CD8-positive, alpha-beta memory T cell (primary cell): ENCODE measurements at regions not wholly inside any gene's neighbourhood (a gene's known extent, or its start where the extent isn't known, plus 50 kb on each side); places are given as distances from the start of the nearest gene placed in this dataset.

ENCODE experiments used
- CTCF ChIA-PET: fragments of 350-600 bp; sonication (Branson Sonifier 250); formaldehyde crosslinking; loops from one replicate; lab custom pipeline; 2021; ENCODE audit warnings: antibody characterized with exemption; lab: Charles Lee
- POLR2A ChIA-PET: fragments of 350-600 bp; sonication (Branson Sonifier 250); formaldehyde crosslinking; loops from one replicate; lab custom pipeline; 2021; ENCODE audit warnings: antibody characterized with exemption; lab: Charles Lee
- DNase-seq, 5 donors: peaks; one replicate each; pipeline versions ENCODE4 v3.0.0 to v3.0.0-alpha.2; 2020 to 2022; ENCODE audit warnings: mixed read lengths in 1 of 5
- H3K27ac ChIP-seq: one replicate; pipeline ENCODE4 v1.7.0; 2013; ENCODE audit warnings: low read depth, mild to moderate bottlenecking, low read length, moderate library complexity
- H3K27me3 ChIP-seq: 2 replicates; pipeline ENCODE4 v1.7.0; 2013; ENCODE audit warnings: low read length, mild to moderate bottlenecking; ENCODE audit not compliant: insufficient read depth, poor library complexity, severe bottlenecking
- H3K36me3 ChIP-seq: 2 replicates; pipeline ENCODE4 v1.7.0; 2013; ENCODE audit warnings: mild to moderate bottlenecking, low read length, moderate library complexity; ENCODE audit not compliant: insufficient read depth
- H3K4me1 ChIP-seq: 2 replicates; pipeline ENCODE4 v1.7.0; 2013; ENCODE audit warnings: mild to moderate bottlenecking, low read length, moderate library complexity; ENCODE audit not compliant: insufficient read depth
- H3K4me3 ChIP-seq: 2 replicates; pipeline ENCODE4 v1.7.0; 2013; ENCODE audit warnings: mild to moderate bottlenecking, low read length
- H3K9me3 ChIP-seq: 2 replicates; pipeline ENCODE4 v1.7.0; 2013; ENCODE audit warnings: mild to moderate bottlenecking, low read length
- H3K27ac Mint-ChIP-seq, 8 donors: one replicate each; pipeline ENCODE4 v1.8.0; 2020 to 2021; ENCODE audit warnings: mixed read lengths in 8 of 8, mild to moderate bottlenecking in 6 of 8, inconsistent platforms in 3 of 8, moderate library complexity in 3 of 8
- H3K27me3 Mint-ChIP-seq, 2 donors: one replicate each; pipeline ENCODE4 v1.8.0; 2020 to 2021; ENCODE audit warnings: mixed read lengths in 2 of 2, mild to moderate bottlenecking in 1 of 2, moderate library complexity in 1 of 2
- H3K36me3 Mint-ChIP-seq, 3 donors: one replicate each; pipeline ENCODE4 v1.8.0; 2020 to 2021; ENCODE audit warnings: mixed read lengths in 3 of 3, inconsistent platforms in 1 of 3, mild to moderate bottlenecking in 1 of 3
- H3K4me1 Mint-ChIP-seq, 3 donors: one replicate each; pipeline ENCODE4 v1.8.0; 2020 to 2021; ENCODE audit warnings: mixed read lengths in 3 of 3, inconsistent platforms in 1 of 3, mild to moderate bottlenecking in 1 of 3
- H3K4me3 Mint-ChIP-seq, 7 donors: one replicate each; pipeline ENCODE4 v1.8.0; 2020 to 2021; ENCODE audit warnings: mixed read lengths in 7 of 7, mild to moderate bottlenecking in 6 of 7, moderate library complexity in 4 of 7, inconsistent platforms in 2 of 7
- H3K9me3 Mint-ChIP-seq, 5 donors: one replicate each; pipeline ENCODE4 v1.8.0; 2020 to 2022; ENCODE audit warnings: mixed read lengths in 5 of 5, mild to moderate bottlenecking in 3 of 5, moderate library complexity in 2 of 5, inconsistent platforms in 1 of 5

DNA sequence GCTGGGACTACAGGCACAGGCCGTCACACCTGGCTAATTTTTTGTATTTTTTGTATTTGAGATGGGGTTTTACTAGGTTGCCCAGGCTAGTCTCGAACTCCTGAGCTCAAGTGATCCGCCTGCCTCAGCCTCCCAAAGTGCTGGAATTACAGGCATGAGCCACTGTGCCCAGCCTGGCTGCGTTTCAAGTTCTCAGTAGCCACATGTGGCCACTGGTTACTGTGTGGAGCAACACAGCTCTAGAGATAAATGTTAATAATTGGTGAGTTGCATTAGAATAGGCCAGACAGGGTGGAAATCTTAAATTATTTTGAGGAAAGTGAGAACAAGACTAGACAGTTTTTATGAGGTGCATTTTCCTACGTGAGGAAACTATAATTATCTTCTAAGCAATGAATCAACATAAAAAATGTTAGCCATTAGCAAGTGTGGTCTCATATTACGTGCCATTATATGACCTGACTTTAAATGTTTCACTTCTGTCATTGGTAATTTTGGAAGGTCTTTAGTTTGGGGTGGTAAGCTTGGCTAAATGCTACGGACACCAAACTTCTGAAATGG lies 129.6 kb downstream of the PLEKHG1 start:
- peaks cover 0 to 10% (median 2%) of the 10 kb centered on the region in 3 donors for H3K36me3 Mint-ChIP-seq
- ChIA-PET CTCF (no interaction called here), POLR2A (no interaction called here)
- H3K4me3 ChIP-seq: no peak overlapping the region
- no peak overlapping the region for H3K27ac Mint-ChIP-seq
- no peak for DNase-seq
- H3K27me3 ChIP-seq: no peaks in the 10 kb centered on the region
- H3K9me3 ChIP-seq: no peaks in the 10 kb centered on the region
- no peaks in the 10 kb centered on the region for H3K9me3 Mint-ChIP-seq
- no peak overlapping the region for H3K4me3 Mint-ChIP-seq
- H3K27ac ChIP-seq: no peak overlapping the region
- H3K4me1 Mint-ChIP-seq: peaks cover 0 to 5% (median 0%) of the 10 kb centered on the region in 3 donors
- H3K36me3 ChIP-seq: no peaks in the 10 kb centered on the region
- H3K4me1 ChIP-seq: no peaks in the 10 kb centered on the region
- no peaks in the 10 kb centered on the region for H3K27me3 Mint-ChIP-seq

DNA sequence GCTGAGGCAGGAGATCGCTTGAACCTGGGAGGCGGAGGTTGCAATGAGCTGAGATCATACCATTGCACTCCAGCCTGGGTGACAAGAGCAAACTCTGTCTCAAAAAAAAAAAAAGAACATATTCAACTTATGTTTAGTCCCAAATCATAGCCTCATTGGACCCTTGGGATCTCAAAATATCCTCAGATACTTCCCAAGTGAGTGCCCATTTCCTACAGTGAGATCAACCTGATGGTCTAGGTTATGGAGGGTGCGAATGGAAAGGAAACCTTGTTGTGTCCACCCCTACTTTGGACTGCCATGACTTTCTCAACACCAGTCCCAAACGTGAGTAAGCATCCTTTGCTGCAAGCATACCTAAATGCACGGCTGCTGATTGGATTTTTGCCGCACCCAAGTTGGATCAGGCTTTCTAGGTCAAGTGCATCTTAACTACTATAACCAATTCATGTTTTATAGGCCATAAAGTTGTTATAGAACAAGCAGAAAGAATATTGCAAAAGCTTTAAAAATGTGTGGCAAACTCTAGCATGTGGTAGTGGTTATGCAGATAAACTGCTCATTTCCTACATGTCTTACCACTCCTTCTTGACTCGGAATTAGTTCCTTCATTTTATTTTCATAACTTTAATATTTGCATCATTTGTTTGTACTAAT lies 131.2 kb downstream of the PLEKHG1 start:
- no peak overlapping the region for H3K27ac Mint-ChIP-seq
- Histone ChIP-seq H3K4me1 (no peaks in the 10 kb centered on the region), H3K9me3 (no peaks in the 10 kb centered on the region), H3K36me3 (no peaks in the 10 kb centered on the region), H3K27me3 (no peaks in the 10 kb centered on the region), H3K4me3 (no peak overlapping the region), H3K27ac (no peak overlapping the region)
- no peaks in the 10 kb centered on the region for H3K27me3 Mint-ChIP-seq
- H3K4me1 Mint-ChIP-seq: peaks cover 0 to 5% (median 0%) of the 10 kb centered on the region in 3 donors
- no peak overlapping the region for H3K4me3 Mint-ChIP-seq
- H3K36me3 Mint-ChIP-seq: peaks cover 0 to 17% (median 2%) of the 10 kb centered on the region in 3 donors
- ChIA-PET CTCF (no interaction called here), POLR2A (no interaction called here)
- no peaks in the 10 kb centered on the region for H3K9me3 Mint-ChIP-seq
- DNase-seq: no peak

DNA sequence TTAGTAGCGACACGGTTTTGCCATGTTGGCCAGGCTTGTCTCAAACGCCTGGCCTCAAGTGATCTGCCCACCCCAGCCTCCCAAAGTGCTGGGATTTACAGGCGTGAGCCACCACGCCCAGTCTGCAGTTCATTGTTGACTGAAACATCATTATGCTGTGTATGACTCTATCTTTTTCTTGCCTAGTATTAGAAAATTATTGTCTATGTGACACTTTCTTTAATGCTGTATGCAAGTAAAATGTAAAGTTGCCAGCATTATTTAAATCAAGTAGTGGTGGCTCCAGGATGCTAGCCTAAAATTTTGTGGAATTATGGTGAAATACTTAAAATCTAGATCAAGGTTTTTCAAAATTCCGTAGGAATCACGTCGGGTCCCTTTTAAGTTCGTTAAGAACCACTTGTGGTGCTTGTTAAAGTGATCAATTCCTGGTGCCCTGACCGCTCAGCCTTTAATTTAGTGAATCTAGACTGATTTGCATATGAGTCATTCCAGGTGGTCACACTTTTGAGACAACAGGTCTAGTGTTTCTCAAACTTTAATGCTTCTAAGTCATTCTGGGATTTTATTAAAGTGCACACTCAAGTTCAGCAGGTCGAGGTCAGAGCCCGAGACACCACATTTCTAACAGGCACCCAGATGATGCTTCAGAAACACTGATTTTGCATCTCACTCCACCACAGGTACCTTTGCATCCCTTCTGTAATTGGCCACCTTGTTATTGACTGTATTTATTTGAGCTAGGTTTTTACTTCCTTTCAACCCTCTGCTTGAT lies 132.6 kb upstream of the MTHFD1L start:
- Mint-ChIP-seq H3K4me3 (no peak overlapping the region), H3K4me1 (peaks cover 0 to 5% (median 0%) of the 10 kb centered on the region in 3 donors), H3K27me3 (no peaks in the 10 kb centered on the region), H3K9me3 (no peaks in the 10 kb centered on the region), H3K27ac (no peak overlapping the region), H3K36me3 (peaks cover 0 to 17% (median 2%) of the 10 kb centered on the region in 3 donors)
- Histone ChIP-seq H3K36me3 (no peaks in the 10 kb centered on the region), H3K4me1 (no peaks in the 10 kb centered on the region), H3K4me3 (no peak overlapping the region), H3K27me3 (no peaks in the 10 kb centered on the region), H3K27ac (no peak overlapping the region), H3K9me3 (no peaks in the 10 kb centered on the region)
- CTCF ChIA-PET: no interaction called here
- POLR2A ChIA-PET: no interaction called here
- no peak for DNase-seq

- no peak overlapping the region for H3K4me3 Mint-ChIP-seq
- H3K36me3 Mint-ChIP-seq: peaks cover 0 to 17% (median 2%) of the 10 kb centered on the region in 3 donors
- ChIA-PET POLR2A (no interaction called here), CTCF (interaction anchor here (1.6 kb wide), 1 partner anchor 315 kb away, joined by 6 read pairs; no protein-coding TSS in a partner anchor)
- Histone ChIP-seq H3K36me3 (no peaks in the 10 kb centered on the region), H3K27ac (no peak overlapping the region), H3K27me3 (no peaks in the 10 kb centered on the region), H3K9me3 (no peaks in the 10 kb centered on the region), H3K4me3 (no peak overlapping the region), H3K4me1 (no peaks in the 10 kb centered on the region)
- H3K27ac Mint-ChIP-seq: peak overlapping the region in 1 of 8 donors; percentile 66
- no peak for DNase-seq
- no peaks in the 10 kb centered on the region for H3K27me3 Mint-ChIP-seq
- H3K9me3 Mint-ChIP-seq: no peaks in the 10 kb centered on the region
- H3K4me1 Mint-ChIP-seq: peaks cover 0 to 5% (median 0%) of the 10 kb centered on the region in 3 donors
Observed at GRCh38 chr6:150733726-150734125, 131.8 kb upstream of the MTHFD1L start.

DNA sequence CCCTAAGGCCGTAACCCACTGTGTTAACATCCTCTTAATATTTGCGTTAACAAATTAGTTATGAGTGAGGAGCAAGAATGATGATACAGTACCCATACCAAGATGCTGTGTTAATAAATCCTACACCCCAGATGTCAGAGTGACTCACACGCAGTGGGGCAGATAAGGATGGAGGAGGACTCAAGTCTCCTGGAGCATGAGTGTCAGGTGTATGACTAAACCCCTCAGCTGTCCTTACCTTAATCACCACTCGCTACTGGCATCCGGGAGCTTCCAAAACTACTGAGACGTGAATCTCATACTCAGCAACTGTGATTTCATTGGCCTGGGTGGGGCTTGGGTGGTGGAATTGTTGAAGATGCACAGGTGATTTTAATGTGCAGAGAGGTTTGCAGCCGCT lies 131.3 kb upstream of the MTHFD1L start:
- Histone ChIP-seq H3K4me1 (no peaks in the 10 kb centered on the region), H3K9me3 (no peaks in the 10 kb centered on the region), H3K27ac (no peak overlapping the region), H3K27me3 (no peaks in the 10 kb centered on the region), H3K36me3 (no peaks in the 10 kb centered on the region), H3K4me3 (no peak overlapping the region)
- Mint-ChIP-seq H3K4me3 (no peak overlapping the region), H3K4me1 (peaks cover 0 to 5% (median 0%) of the 10 kb centered on the region in 3 donors), H3K9me3 (no peaks in the 10 kb centered on the region), H3K36me3 (peaks cover 0 to 17% (median 2%) of the 10 kb centered on the region in 3 donors), H3K27ac (no peak overlapping the region), H3K27me3 (no peaks in the 10 kb centered on the region)
- ChIA-PET CTCF (interaction anchor here (1.6 kb wide), 1 partner anchor 316 kb away, joined by 6 read pairs; no protein-coding TSS in a partner anchor), POLR2A (no interaction called here)
- no peak for DNase-seq

DNA sequence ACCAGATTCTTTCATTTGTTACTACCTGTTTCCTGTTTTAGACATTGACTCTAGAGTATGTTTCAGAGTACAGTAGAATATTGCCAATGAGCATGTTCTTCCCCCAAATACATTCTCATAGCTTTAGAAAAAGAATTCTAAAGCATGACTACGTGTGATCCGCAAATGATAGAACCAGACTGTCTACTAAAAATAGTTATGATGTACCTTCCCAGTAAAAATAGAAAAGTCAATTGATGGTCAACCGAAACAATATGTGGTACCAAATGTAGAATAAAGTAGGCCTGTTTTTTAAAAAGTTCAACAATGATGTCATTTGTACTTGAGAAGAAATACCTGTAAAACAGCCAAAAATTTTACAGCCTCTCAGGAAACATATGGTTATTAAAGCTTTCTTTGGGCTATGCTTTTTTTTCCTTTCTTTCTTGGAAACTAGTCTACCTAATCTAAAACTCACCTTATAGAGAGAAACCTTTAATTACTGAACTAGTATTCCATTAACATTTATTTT lies 130.1 kb upstream of the MTHFD1L start:
- CTCF ChIA-PET: interaction anchor here (1.6 kb wide), 1 partner anchor 317 kb away, joined by 6 read pairs; no protein-coding TSS in a partner anchor
- no peaks in the 10 kb centered on the region for H3K27me3 Mint-ChIP-seq
- POLR2A ChIA-PET: no interaction called here
- Histone ChIP-seq H3K36me3 (no peaks in the 10 kb centered on the region), H3K27me3 (no peaks in the 10 kb centered on the region), H3K27ac (no peak overlapping the region), H3K4me3 (no peak overlapping the region), H3K4me1 (no peaks in the 10 kb centered on the region), H3K9me3 (no peaks in the 10 kb centered on the region)
- H3K4me1 Mint-ChIP-seq: no peaks in the 10 kb centered on the region
- no peak for DNase-seq
- no peak overlapping the region for H3K27ac Mint-ChIP-seq
- no peak overlapping the region for H3K4me3 Mint-ChIP-seq
- H3K36me3 Mint-ChIP-seq: peaks cover 0 to 17% (median 2%) of the 10 kb centered on the region in 3 donors
- H3K9me3 Mint-ChIP-seq: no peaks in the 10 kb centered on the region

DNA sequence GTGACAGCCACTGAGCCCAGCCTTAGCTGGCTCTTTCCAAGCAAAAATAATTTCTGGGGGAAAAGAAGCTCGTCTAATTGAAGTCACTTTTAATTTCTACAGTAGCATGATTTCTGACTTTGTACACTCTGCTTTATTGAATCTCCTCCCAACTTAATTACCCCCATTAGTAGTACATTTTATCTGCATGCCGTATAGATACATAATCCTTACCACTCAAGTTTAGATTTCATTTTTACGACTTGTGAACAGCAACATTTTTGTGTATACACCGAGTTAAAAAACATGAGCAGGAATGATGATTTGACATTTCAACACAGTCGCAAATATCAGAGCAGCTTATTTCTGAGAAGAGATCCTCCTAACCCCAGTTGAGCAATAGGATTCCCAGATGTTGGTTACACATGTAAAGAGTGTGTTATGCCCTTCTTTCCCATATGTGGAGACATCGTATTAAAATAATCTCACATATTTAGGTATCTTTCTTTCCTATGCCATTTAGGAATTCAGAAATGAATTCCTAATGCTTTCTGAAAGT lies 127.3 kb upstream of the MTHFD1L start:
- peaks cover 0 to 4% (median 0%) of the 10 kb centered on the region in 3 donors for H3K4me1 Mint-ChIP-seq
- DNase-seq: no peak
- Histone ChIP-seq H3K4me1 (no peaks in the 10 kb centered on the region), H3K4me3 (no peak overlapping the region), H3K9me3 (no peaks in the 10 kb centered on the region), H3K27ac (no peak overlapping the region), H3K36me3 (no peaks in the 10 kb centered on the region), H3K27me3 (no peaks in the 10 kb centered on the region)
- H3K27me3 Mint-ChIP-seq: no peaks in the 10 kb centered on the region
- H3K9me3 Mint-ChIP-seq: no peaks in the 10 kb centered on the region
- no peak overlapping the region for H3K4me3 Mint-ChIP-seq
- no peak overlapping the region for H3K27ac Mint-ChIP-seq
- POLR2A ChIA-PET: no interaction called here
- CTCF ChIA-PET: interaction anchor here (1.3 kb wide), 1 partner anchor 52 kb away, joined by 3 read pairs; no protein-coding TSS in a partner anchor
- H3K36me3 Mint-ChIP-seq: peaks cover 0 to 16% (median 2%) of the 10 kb centered on the region in 3 donors
